Hepatocyte (in vitro differentiated cells): ENCODE measurements at regions not wholly inside any gene's neighbourhood (a gene's known extent, or its start where the extent isn't known, plus 50 kb on each side); places are given as distances from the start of the nearest gene placed in this dataset.

Experiments
- DNase-seq: peaks from one replicate; pipeline ENCODE4 v3.0.0-alpha.2; 2016; ENCODE audit warnings: low spot score
- H2AFZ ChIP-seq: fragments of 200-600 bp; sonication (generic); 2 replicates; pipeline ENCODE4 v1.6.0; 2016; ENCODE audit warnings: antibody characterized with exemption, mild to moderate bottlenecking
- H3K27ac ChIP-seq: fragments of 200-600 bp; sonication (generic); 2 replicates; pipeline ENCODE4 v1.5.1; 2016; ENCODE audit warnings: mild to moderate bottlenecking
- H3K27me3 ChIP-seq: fragments of 200-600 bp; sonication (generic); 2 replicates; pipeline ENCODE4 v1.6.1; 2016
- H3K36me3 ChIP-seq: fragments of 200-600 bp; sonication (generic); replicated peaks from 2 replicates; pipeline ENCODE4 v1.5.1; 2016; ENCODE audit warnings: low read depth; ENCODE audit not compliant: insufficient read depth
- H3K4me1 ChIP-seq: fragments of 200-600 bp; sonication (generic); 2 replicates; pipeline ENCODE4 v1.5.1; 2016; ENCODE audit warnings: mild to moderate bottlenecking, moderate library complexity; ENCODE audit not compliant: insufficient read depth
- H3K4me2 ChIP-seq: fragments of 200-600 bp; sonication (generic); 2 replicates; pipeline ENCODE4 v1.6.0; 2016
- H3K4me3 ChIP-seq: fragments of 200-600 bp; sonication (generic); 2 replicates; pipeline ENCODE4 v1.5.1; 2016; ENCODE audit warnings: mild to moderate bottlenecking
- H3K79me2 ChIP-seq: fragments of 200-600 bp; sonication (generic); 2 replicates; pipeline ENCODE4 v1.6.0; 2017; ENCODE audit warnings: mild to moderate bottlenecking
- H3K9me2 ChIP-seq: fragments of 200-600 bp; sonication (generic); replicated peaks from 2 replicates; pipeline ENCODE4 v1.6.0; 2017; ENCODE audit warnings: mild to moderate bottlenecking; ENCODE audit not compliant: insufficient read depth
- H3K9me3 ChIP-seq: fragments of 200-600 bp; sonication (generic); 2 replicates; pipeline ENCODE4 v1.5.1; 2016; ENCODE audit warnings: low read depth, mild to moderate bottlenecking
- H4K20me1 ChIP-seq: fragments of 200-600 bp; sonication (generic); 2 replicates; pipeline ENCODE4 v1.6.0; 2016; ENCODE audit warnings: mild to moderate bottlenecking; ENCODE audit not compliant: insufficient read depth, poor library complexity, severe bottlenecking
- EZH2 ChIP-seq: fragments of 200-600 bp; sonication (generic); IDR thresholded peaks from 2 replicates; pipeline ENCODE4 v1.6.1; 2016; ENCODE audit warnings: antibody characterized with exemption, mild to moderate bottlenecking, borderline replicate concordance
- EZH2phosphoT487 ChIP-seq: fragments of 200-600 bp; sonication (generic); IDR thresholded peaks from one replicate; pipeline ENCODE4 v1.6.1; 2018; ENCODE audit warnings: antibody characterized with exemption, mild to moderate bottlenecking, low read depth, moderate library complexity; ENCODE audit not compliant: unreplicated experiment, severe bottlenecking
- WGBS: methylation state at CpG from one replicate; pipeline ENCODE4 v1.1.6; 2016; ENCODE audit warnings: low lambda C conversion rate; ENCODE audit errors: missing lambda C conversion rate; 5-methylcytosine and 5-hydroxymethylcytosine counted together
- TF ChIP-seq, protein P1 (sequence below): fragments of 200-600 bp; sonication (generic); IDR thresholded peaks from 2 replicates; pipeline ENCODE4 v1.5.1; 2016; ENCODE audit warnings: antibody characterized with exemption, mild to moderate bottlenecking; ENCODE audit not compliant: poor library complexity

DNA sequence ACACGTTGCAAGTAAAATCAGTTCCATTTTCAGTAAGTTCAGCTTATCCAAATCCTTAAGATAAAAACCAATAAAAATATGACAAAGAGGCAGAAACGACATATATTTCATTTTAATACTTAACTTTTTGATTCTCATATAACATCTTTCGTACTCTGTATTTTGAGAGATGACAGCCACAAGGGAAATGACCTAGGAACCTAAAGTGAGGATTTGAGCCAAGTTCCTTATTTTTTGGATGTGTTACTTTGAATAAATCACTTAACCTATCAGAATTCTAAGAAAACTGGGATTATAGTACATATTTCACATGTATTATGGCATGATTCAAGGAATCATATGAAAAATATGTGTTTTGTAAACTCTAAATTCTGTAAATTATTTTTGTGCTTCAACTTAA is 143.6 kb upstream of the TRPC6 start:
- WGBS, result 81% methylated on average over 3 of the region's 3 CpGs
- no peak overlapping the region for H3K4me2 ChIP-seq
- H3K9me3 ChIP-seq, result no peaks in the 10 kb centered on the region
- H3K27me3 ChIP-seq, result no peaks in the 10 kb centered on the region
- no peaks in the 10 kb centered on the region for H3K36me3 ChIP-seq
- TF ChIP-seq, protein P1, sequence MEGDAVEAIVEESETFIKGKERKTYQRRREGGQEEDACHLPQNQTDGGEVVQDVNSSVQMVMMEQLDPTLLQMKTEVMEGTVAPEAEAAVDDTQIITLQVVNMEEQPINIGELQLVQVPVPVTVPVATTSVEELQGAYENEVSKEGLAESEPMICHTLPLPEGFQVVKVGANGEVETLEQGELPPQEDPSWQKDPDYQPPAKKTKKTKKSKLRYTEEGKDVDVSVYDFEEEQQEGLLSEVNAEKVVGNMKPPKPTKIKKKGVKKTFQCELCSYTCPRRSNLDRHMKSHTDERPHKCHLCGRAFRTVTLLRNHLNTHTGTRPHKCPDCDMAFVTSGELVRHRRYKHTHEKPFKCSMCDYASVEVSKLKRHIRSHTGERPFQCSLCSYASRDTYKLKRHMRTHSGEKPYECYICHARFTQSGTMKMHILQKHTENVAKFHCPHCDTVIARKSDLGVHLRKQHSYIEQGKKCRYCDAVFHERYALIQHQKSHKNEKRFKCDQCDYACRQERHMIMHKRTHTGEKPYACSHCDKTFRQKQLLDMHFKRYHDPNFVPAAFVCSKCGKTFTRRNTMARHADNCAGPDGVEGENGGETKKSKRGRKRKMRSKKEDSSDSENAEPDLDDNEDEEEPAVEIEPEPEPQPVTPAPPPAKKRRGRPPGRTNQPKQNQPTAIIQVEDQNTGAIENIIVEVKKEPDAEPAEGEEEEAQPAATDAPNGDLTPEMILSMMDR, result no peak
- TF ChIP-seq EZH2 (no peak), EZH2phosphoT487 (no peak)
- H3K4me3 ChIP-seq, result no peak overlapping the region
- H3K4me1 ChIP-seq, result no peaks in the 10 kb centered on the region
- H3K9me2 ChIP-seq, result no peaks in the 10 kb centered on the region
- H4K20me1 ChIP-seq, result no peaks in the 10 kb centered on the region
- H3K79me2 ChIP-seq, result no peaks in the 10 kb centered on the region
- no peak overlapping the region for H2AFZ ChIP-seq
- no peak overlapping the region for H3K27ac ChIP-seq
- DNase-seq, result no peak

DNA sequence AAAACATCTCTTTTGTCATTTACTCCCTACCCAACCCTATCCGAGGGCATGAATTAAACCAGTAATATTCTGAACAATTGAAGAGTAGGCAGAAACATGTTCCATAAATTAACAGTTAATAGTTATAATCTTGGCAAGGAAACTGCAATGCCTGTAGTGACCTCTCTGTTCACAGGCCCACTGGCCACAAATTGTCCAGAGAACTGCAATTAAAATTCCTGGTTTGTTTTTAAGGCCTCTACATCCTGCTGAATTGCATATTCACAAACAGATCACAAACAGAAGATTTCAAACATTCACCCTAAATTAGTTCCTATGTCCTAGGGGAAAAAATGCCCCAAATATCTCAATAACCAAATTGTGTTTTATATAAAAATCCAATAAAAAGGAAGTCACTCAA is 143.2 kb upstream of the TRPC6 start:
- Histone ChIP-seq H3K27ac (no peak overlapping the region), H3K36me3 (no peaks in the 10 kb centered on the region), H3K4me1 (no peaks in the 10 kb centered on the region), H3K9me2 (no peaks in the 10 kb centered on the region), H4K20me1 (no peaks in the 10 kb centered on the region), H3K27me3 (no peaks in the 10 kb centered on the region), H3K4me3 (no peak overlapping the region), H3K4me2 (no peak overlapping the region), H3K9me3 (no peaks in the 10 kb centered on the region), H2AFZ (no peak overlapping the region), H3K79me2 (no peaks in the 10 kb centered on the region)
- TF ChIP-seq EZH2phosphoT487 (no peak), EZH2 (no peak)
- TF ChIP-seq, protein P1, result no peak
- WGBS, result 64% methylated on average over 1 of the region's 1 CpG
- no peak for DNase-seq

DNA sequence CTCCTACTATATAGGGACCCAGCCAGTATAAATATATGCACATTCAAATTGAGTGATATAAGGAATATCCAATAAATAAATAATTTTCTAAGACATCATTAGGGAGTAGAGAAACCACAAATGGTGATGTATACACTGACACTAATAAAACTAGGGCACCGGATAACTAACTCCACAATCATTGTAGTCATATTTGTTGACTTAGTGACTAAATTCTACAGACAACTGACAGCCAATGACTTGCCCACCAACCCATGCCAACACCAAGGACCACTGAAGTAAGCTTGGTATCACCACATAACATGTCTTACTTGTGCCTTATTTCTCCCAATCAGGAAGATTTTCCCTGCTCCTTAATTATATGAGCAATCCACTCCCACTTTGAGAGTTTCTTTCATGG is 139.6 kb upstream of the TRPC6 start:
- Histone ChIP-seq H3K9me3 (no peaks in the 10 kb centered on the region), H3K9me2 (no peaks in the 10 kb centered on the region), H3K4me2 (no peak overlapping the region), H3K27me3 (no peaks in the 10 kb centered on the region), H4K20me1 (no peaks in the 10 kb centered on the region), H3K4me1 (no peaks in the 10 kb centered on the region), H3K36me3 (no peaks in the 10 kb centered on the region), H2AFZ (no peak overlapping the region), H3K4me3 (no peak overlapping the region), H3K27ac (no peak overlapping the region), H3K79me2 (no peaks in the 10 kb centered on the region)
- 56% methylated on average over 1 of the region's 1 CpG for WGBS
- DNase-seq, result no peak
- TF ChIP-seq, protein P1, result no peak

DNA sequence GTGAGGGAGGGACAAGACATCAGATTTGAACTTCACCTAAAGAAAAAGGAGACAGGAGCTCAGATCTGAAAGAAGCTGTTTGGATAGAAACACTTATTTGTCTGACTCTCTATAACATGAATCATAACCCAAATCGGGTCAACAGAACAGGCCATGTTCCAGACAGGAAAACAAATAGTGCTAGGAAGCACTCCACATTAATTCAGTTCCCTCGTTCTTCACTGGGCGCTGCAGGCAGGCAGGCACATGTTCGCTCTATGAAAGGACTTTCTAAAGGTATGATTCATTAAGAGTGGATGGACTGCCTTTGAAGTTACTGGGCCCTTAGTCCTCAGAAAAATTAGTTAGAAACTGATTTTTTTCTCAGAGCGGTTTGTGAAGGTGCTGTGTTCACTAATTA is 137.5 kb upstream of the TRPC6 start:
- Histone ChIP-seq H2AFZ (no peak overlapping the region), H3K9me2 (no peaks in the 10 kb centered on the region), H3K79me2 (no peaks in the 10 kb centered on the region), H3K4me3 (no peak overlapping the region), H3K4me2 (no peak overlapping the region), H3K4me1 (no peaks in the 10 kb centered on the region), H3K36me3 (no peaks in the 10 kb centered on the region), H3K9me3 (no peaks in the 10 kb centered on the region), H4K20me1 (no peaks in the 10 kb centered on the region), H3K27ac (no peak overlapping the region), H3K27me3 (no peaks in the 10 kb centered on the region)
- WGBS, result 87% methylated on average over 5 of the region's 5 CpGs
- no peak for DNase-seq
- TF ChIP-seq EZH2phosphoT487 (no peak), EZH2 (no peak)
- TF ChIP-seq, protein P1, result no peak
